ENCODE measurements at regions not wholly inside any gene's neighbourhood (a gene's known extent, or its start where the extent isn't known, plus 50 kb on each side); places are given as distances from the start of the nearest gene placed in this dataset.

DNA sequence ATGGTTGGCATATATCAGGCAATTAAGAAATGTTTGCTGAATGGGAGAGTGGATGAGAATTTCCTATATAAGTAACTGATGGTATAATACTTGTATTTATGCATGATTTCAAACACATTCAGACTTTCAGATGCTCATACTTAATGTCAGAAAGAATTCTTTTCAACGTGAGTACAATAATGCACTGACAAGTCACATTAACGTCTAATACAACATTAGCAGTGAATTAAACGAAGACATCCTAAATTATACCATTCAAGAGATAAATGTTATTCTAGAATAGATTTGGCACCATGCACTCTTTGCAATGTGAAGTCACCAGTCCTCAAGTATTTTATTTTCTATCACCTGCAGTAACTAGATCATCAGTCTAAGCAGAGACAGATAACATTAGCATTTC is 712.9 kb downstream of the TLE1 start:
- TF ChIP-seq, protein P1, sequence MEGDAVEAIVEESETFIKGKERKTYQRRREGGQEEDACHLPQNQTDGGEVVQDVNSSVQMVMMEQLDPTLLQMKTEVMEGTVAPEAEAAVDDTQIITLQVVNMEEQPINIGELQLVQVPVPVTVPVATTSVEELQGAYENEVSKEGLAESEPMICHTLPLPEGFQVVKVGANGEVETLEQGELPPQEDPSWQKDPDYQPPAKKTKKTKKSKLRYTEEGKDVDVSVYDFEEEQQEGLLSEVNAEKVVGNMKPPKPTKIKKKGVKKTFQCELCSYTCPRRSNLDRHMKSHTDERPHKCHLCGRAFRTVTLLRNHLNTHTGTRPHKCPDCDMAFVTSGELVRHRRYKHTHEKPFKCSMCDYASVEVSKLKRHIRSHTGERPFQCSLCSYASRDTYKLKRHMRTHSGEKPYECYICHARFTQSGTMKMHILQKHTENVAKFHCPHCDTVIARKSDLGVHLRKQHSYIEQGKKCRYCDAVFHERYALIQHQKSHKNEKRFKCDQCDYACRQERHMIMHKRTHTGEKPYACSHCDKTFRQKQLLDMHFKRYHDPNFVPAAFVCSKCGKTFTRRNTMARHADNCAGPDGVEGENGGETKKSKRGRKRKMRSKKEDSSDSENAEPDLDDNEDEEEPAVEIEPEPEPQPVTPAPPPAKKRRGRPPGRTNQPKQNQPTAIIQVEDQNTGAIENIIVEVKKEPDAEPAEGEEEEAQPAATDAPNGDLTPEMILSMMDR (IDR thresholded peaks at IDR 0.05): no peak
- TF ChIP-seq POLR2A (IDR thresholded peaks at IDR 0.05; ENCODE audit: low read depth) (no peak), POLR2AphosphoS5 (IDR thresholded peaks at IDR 0.05) (no peak), EP300 (IDR thresholded peaks at IDR 0.05) (no peak)
